Neutrophil (primary cell): ENCODE measurements at regions not wholly inside any gene's neighbourhood (a gene's known extent, or its start where the extent isn't known, plus 50 kb on each side); places are given as distances from the start of the nearest gene placed in this dataset.

Experiments used
- H3K27ac ChIP-seq: fragments of 200-600 bp; sonication (generic); 2 replicates; pipeline ENCODE4 v1.5.1; 2016; ENCODE audit warnings: mild to moderate bottlenecking, moderate library complexity
- H3K27me3 ChIP-seq: fragments of 200-600 bp; sonication (generic); 2 replicates; pipeline ENCODE4 v1.6.0; 2016; ENCODE audit warnings: mild to moderate bottlenecking
- H3K36me3 ChIP-seq: fragments of 200-600 bp; sonication (generic); 2 replicates; pipeline ENCODE4 v1.5.1; 2017
- H3K4me1 ChIP-seq, 2 experiments: fragments of 200-600 bp in 1 of 2; sonication (generic) in 1 of 2; 1 replicate in 1 of 2; 2 replicates in 1 of 2; pipeline versions ENCODE4 v1.5.1 to v1.6.1; 2013 to 2016; ENCODE audit warnings: low read depth in 1 of 2, low read length in 1 of 2, mild to moderate bottlenecking in 1 of 2, moderate library complexity in 1 of 2; ENCODE audit not compliant: control insufficient read depth in 1 of 2, insufficient read depth in 1 of 2
- H3K4me3 ChIP-seq, 2 experiments: fragments of 200-600 bp in 1 of 2; sonication (generic) in 1 of 2; 1 replicate in 1 of 2; 2 replicates in 1 of 2; pipeline ENCODE4 v1.5.1; 2013 to 2016; ENCODE audit warnings: low read depth in 1 of 2, low read length in 1 of 2, mild to moderate bottlenecking in 1 of 2, moderate library complexity in 1 of 2
- H3K9me3 ChIP-seq: fragments of 200-600 bp; sonication (generic); 2 replicates; pipeline ENCODE4 v1.5.1; 2016
- CTCF ChIP-seq: fragments of 200-600 bp; sonication (generic); IDR thresholded peaks from 2 replicates; pipeline ENCODE4 v1.5.1; 2016; ENCODE audit warnings: antibody characterized with exemption

DNA sequence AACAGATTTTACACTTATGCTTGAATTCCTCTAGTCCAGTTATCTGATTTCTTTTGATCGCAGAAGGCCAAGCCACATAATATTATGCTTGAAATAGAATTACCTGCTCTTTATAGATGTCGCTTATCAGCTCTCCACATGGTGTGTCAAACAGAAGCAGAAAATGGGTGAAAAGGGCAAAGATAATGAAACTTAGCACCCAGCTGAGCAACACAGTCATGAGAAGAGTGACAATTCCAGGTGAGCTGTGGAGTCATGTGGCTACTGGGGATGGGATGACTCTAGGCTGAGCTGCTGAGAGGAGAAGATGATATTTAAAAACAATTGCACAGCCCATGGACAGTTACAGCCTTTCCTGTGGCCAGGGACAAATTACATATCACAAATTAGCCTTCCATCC lies 398.7 kb upstream of the PDZRN3 start:
- H3K27me3 ChIP-seq, result no peaks in the 10 kb centered on the region
- H3K4me1 ChIP-seq, result no peaks in the 10 kb centered on the region
- no peaks in the 10 kb centered on the region for H3K9me3 ChIP-seq
- no peak overlapping the region for H3K27ac ChIP-seq
- H3K36me3 ChIP-seq, result no peaks in the 10 kb centered on the region
- no peak overlapping the region for H3K4me3 ChIP-seq
- no peak for TF ChIP-seq CTCF

DNA sequence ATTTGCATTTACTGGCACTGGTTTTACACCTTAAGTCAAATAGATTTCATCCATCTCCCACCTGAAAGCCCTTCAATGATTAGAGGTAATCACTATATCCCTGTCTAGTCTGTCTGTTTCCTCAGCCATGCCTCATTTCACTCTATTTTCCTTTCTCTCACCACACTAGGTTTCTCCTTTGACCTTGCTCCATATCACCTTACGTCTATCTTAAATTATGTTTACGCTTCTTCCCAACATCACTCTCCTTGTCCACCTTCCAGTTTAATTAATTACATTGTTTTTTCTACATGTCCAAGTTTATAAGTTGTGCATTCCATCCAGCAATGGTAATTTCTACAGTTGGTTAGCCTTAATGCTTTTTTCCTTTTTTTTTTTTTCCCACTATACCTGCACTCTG lies 396.7 kb upstream of the PDZRN3 start:
- TF ChIP-seq CTCF, result no peak
- H3K36me3 ChIP-seq, result no peaks in the 10 kb centered on the region
- H3K4me1 ChIP-seq, result no peaks in the 10 kb centered on the region
- H3K27ac ChIP-seq, result no peak overlapping the region
- no peaks in the 10 kb centered on the region for H3K27me3 ChIP-seq
- no peak overlapping the region for H3K4me3 ChIP-seq
- H3K9me3 ChIP-seq, result no peaks in the 10 kb centered on the region

DNA sequence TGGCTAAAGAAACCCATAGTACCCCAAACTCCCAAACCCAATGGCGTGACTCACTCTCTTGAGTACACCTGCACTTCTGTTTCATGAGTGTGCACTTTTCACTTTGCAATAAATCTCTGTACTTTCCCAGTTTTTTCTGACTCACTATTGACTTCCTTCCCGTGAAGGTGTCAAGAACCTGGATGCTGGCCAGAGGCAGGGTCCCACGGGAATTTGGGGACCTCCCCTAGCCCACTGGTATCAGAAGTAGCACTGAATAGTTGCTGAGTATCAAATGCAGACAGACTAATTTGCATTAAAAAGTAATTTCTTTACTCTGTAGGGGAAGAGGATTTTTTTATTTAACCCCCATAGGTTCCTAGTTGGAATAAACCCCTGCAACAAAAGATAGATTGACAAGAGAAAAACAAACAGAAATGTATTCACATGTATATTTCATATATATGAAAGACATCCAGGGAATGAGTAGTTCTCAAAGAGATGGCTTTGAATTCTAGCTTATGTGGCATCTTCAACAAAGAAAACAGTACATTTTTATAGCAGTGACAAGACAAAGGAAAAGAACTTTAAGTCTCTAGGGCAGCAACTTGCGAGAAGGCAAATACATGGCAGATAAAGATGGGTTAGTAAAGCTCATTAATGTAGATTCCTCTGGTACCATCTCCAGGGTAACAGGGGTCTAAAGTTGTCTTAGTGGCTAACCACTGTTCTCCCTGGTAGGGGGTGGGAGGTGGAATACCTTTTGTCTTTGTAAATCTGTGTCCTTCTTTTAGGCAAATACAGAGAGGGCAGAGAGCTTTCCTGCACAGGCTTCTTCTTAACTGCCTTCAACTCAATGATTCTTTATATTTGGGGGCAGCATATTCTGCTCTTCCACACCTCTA lies 385.5 kb upstream of the PDZRN3 start:
- no peaks in the 10 kb centered on the region for H3K9me3 ChIP-seq
- no peaks in the 10 kb centered on the region for H3K27me3 ChIP-seq
- TF ChIP-seq CTCF, result no peak
- H3K36me3 ChIP-seq, result no peaks in the 10 kb centered on the region
- no peak overlapping the region for H3K27ac ChIP-seq
- H3K4me1 ChIP-seq, result no peaks in the 10 kb centered on the region
- H3K4me3 ChIP-seq, result no peak overlapping the region

- no peak for TF ChIP-seq CTCF
- no peak overlapping the region for H3K27ac ChIP-seq
- H3K4me1 ChIP-seq, result no peaks in the 10 kb centered on the region
- no peaks in the 10 kb centered on the region for H3K36me3 ChIP-seq
- H3K27me3 ChIP-seq, result no peaks in the 10 kb centered on the region
- no peak overlapping the region for H3K4me3 ChIP-seq
- H3K9me3 ChIP-seq, result no peaks in the 10 kb centered on the region
Measured at GRCh38 chr3:74004386-74004785, 379.6 kb upstream of the PDZRN3 start.

GRCh38 chr3:74003734-74004133 lies 379.0 kb upstream of the PDZRN3 start:
- Histone ChIP-seq H3K4me1 (no peaks in the 10 kb centered on the region), H3K9me3 (no peaks in the 10 kb centered on the region), H3K4me3 (no peak overlapping the region), H3K36me3 (no peaks in the 10 kb centered on the region), H3K27ac (no peak overlapping the region), H3K27me3 (no peaks in the 10 kb centered on the region)
- TF ChIP-seq CTCF, result no peak
